PC-9 (cell line): ENCODE measurements at regions not wholly inside any gene's neighbourhood (a gene's known extent, or its start where the extent isn't known, plus 50 kb on each side); places are given as distances from the start of the nearest gene placed in this dataset.

Source experiments
- BruUV-seq: library from RNA; stranded (reverse); fragments of 400-500 nt; replicated peaks from 2 replicates; lab custom pipeline; 2021; lab: Mats Ljungman, UMichigan
- CTCF ChIA-PET: fragments of 300-600 bp; sonication (Branson Sonifier 250); formaldehyde crosslinking; loops from one replicate; lab custom pipeline; 2022; ENCODE audit warnings: antibody characterized with exemption; lab: Charles Lee
- POLR2A ChIA-PET: fragments of 300-600 bp; sonication (Branson Sonifier 250); formaldehyde crosslinking; loops from one replicate; lab custom pipeline; 2022; ENCODE audit warnings: antibody characterized with exemption; ENCODE audit not compliant: unreplicated experiment; lab: Charles Lee
- DNase-seq, 2 experiments: peaks; one replicate each; pipeline versions ENCODE4 v3.0.0 to v3.0.0-alpha.2; 2015 to 2022; ENCODE audit warnings: mixed read lengths in 1 of 2
- H2AFZ ChIP-seq: fragments of 200-600 bp; sonication (generic); 2 replicates; pipeline ENCODE4 v1.8.1; 2017; ENCODE audit warnings: antibody characterized with exemption
- H3F3A ChIP-seq: fragments of 200-600 bp; sonication (generic); 2 replicates; pipeline ENCODE4 v1.8.1; 2017; ENCODE audit warnings: antibody characterized with exemption, mild to moderate bottlenecking, low read depth; ENCODE audit not compliant: insufficient read depth
- H3K27ac ChIP-seq: fragments of 200-600 bp; sonication (generic); 2 replicates; pipeline ENCODE4 v1.6.1; 2016; ENCODE audit warnings: mixed run types
- H3K27me3 ChIP-seq: fragments of 200-600 bp; sonication (generic); 2 replicates; pipeline ENCODE4 v1.6.1; 2016; ENCODE audit warnings: low read depth, mixed run types; ENCODE audit not compliant: insufficient read depth
- H3K36me3 ChIP-seq: fragments of 200-600 bp; sonication (generic); 2 replicates; pipeline ENCODE4 v1.6.1; 2016; ENCODE audit warnings: low read depth, mixed run types
- H3K4me1 ChIP-seq: fragments of 200-600 bp; sonication (generic); replicated peaks from 2 replicates; pipeline ENCODE4 v1.6.1; 2016; ENCODE audit warnings: mixed run types; ENCODE audit not compliant: insufficient read depth
- H3K4me2 ChIP-seq: fragments of 200-600 bp; sonication (generic); 2 replicates; pipeline ENCODE4 v1.6.1; 2017; ENCODE audit warnings: mixed run types
- H3K4me3 ChIP-seq: fragments of 200-600 bp; sonication (generic); 2 replicates; pipeline ENCODE4 v1.6.1; 2016; ENCODE audit warnings: mixed run types
- H3K79me2 ChIP-seq: fragments of 200-600 bp; sonication (generic); 2 replicates; pipeline ENCODE4 v1.6.1; 2017; ENCODE audit warnings: low read depth, mixed run types
- H3K9me2 ChIP-seq: fragments of 200-600 bp; sonication (generic); 2 replicates; pipeline ENCODE4 v1.8.1; 2017; ENCODE audit warnings: mild to moderate bottlenecking; ENCODE audit not compliant: insufficient read depth
- H3K9me3 ChIP-seq: fragments of 200-600 bp; sonication (generic); 2 replicates; pipeline ENCODE4 v1.8.1; 2016; ENCODE audit warnings: low read depth; ENCODE audit not compliant: insufficient read depth
- H4K20me1 ChIP-seq: fragments of 200-600 bp; sonication (generic); 2 replicates; pipeline ENCODE4 v1.8.1; 2017; ENCODE audit not compliant: insufficient read depth
- EZH2 ChIP-seq: fragments of 200-600 bp; sonication (generic); IDR thresholded peaks from 2 replicates; pipeline ENCODE4 v1.8.0; 2017; ENCODE audit warnings: antibody characterized with exemption, low read depth
- intact Hi-C: fragments of 100-400 bp; cut with micrococcal nuclease; formaldehyde crosslinking; loops from one replicate; pipeline ENCODE4 v1.10.0; 2022; ENCODE audit not compliant: unreplicated experiment
- TF ChIP-seq, protein P1 (sequence below): fragments of 200-600 bp; sonication (generic); conservative IDR thresholded peaks from 2 replicates; pipeline ENCODE4 v1.6.1; 2017; ENCODE audit warnings: mixed run types, antibody characterized with exemption, mild to moderate bottlenecking, moderate library complexity

DNA sequence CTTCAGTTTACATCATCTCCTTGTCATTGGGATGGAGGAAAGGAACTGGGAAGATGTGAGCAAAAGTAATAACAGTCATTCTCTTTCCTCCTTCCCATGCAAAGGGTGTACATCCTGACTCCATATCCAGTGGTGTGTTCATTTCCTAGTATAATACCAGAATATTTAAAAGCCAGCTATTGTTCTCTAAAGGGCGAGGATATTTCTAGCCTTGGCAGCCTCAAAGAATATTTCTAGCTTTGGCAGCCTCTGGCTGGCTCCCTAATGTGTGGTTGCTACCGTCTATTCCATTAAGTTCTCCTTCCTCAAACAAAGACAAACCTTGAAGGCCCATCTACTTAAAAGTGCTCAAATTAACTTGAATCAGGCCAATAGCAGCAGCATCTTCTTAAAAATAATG lies 114.0 kb downstream of the FAM76B start:
- no peaks in the 10 kb centered on the region for H4K20me1 ChIP-seq
- no peaks in the 10 kb centered on the region for H3F3A ChIP-seq
- no peak overlapping the region for H3K4me2 ChIP-seq
- H3K4me3 ChIP-seq = no peak overlapping the region
- no peaks in the 10 kb centered on the region for H3K9me3 ChIP-seq
- intact Hi-C loops = no loop called here
- H2AFZ ChIP-seq = no peak overlapping the region
- TF ChIP-seq, protein P1, sequence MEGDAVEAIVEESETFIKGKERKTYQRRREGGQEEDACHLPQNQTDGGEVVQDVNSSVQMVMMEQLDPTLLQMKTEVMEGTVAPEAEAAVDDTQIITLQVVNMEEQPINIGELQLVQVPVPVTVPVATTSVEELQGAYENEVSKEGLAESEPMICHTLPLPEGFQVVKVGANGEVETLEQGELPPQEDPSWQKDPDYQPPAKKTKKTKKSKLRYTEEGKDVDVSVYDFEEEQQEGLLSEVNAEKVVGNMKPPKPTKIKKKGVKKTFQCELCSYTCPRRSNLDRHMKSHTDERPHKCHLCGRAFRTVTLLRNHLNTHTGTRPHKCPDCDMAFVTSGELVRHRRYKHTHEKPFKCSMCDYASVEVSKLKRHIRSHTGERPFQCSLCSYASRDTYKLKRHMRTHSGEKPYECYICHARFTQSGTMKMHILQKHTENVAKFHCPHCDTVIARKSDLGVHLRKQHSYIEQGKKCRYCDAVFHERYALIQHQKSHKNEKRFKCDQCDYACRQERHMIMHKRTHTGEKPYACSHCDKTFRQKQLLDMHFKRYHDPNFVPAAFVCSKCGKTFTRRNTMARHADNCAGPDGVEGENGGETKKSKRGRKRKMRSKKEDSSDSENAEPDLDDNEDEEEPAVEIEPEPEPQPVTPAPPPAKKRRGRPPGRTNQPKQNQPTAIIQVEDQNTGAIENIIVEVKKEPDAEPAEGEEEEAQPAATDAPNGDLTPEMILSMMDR = no peak
- no peak for TF ChIP-seq EZH2
- no peaks in the 10 kb centered on the region for H3K9me2 ChIP-seq
- ChIA-PET POLR2A (interaction anchor here (0.6 kb wide), 1 partner anchor 1113 kb away, joined by 5 read pairs; no protein-coding TSS in a partner anchor), CTCF (no interaction called here)
- H3K79me2 ChIP-seq = no peaks in the 10 kb centered on the region
- BruUV-seq = no TSS peak
- H3K27me3 ChIP-seq = no peaks in the 10 kb centered on the region
- H3K4me1 ChIP-seq = no peaks in the 10 kb centered on the region
- DNase-seq = no peak
- H3K36me3 ChIP-seq = no peaks in the 10 kb centered on the region
- H3K27ac ChIP-seq = no peak overlapping the region

DNA sequence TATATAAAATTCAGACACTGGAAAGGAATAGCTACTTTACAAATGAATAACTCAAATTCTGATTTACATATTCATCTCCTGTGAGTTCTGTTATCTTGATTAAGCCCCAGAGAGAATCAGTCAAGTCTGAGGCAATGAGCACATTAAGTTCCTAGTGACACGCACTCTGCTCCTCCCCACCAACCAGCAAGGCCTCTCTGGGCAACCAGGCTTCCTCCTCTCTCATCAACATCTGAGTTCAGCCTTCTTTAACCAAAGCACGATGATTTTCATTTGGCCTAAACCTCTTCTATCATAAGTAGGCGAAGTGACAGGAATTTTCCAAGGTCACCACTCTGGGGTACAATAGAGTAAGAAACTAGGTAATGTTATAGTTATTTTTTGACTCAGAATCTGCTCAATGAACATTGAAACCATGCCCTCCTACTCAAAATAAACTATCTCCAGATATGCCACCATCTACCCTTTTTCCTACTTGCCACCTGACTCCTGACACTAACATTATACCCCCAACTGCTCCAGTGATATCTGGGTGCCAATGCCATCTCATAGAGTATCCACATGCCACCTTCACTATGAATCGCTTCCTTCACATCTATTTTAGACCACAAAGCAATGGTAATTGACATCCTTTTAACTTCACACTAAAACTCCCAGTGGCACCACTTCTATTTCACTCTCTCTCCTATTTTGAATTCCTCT lies 114.8 kb downstream of the FAM76B start:
- no peak overlapping the region for H3K4me3 ChIP-seq
- H3K4me1 ChIP-seq = no peaks in the 10 kb centered on the region
- H3K4me2 ChIP-seq = no peak overlapping the region
- H3K9me2 ChIP-seq = no peaks in the 10 kb centered on the region
- POLR2A ChIA-PET = no interaction called here
- H3K36me3 ChIP-seq = no peaks in the 10 kb centered on the region
- H3K27ac ChIP-seq = no peak overlapping the region
- DNase-seq = no peak
- TF ChIP-seq EZH2 = no peak
- TF ChIP-seq, protein P1 = no peak
- intact Hi-C loops = no loop called here
- no TSS peak for BruUV-seq
- CTCF ChIA-PET = interaction anchor here (0.6 kb wide), 1 partner anchor 67 kb away, joined by 3 read pairs; no protein-coding TSS in a partner anchor
- no peak overlapping the region for H2AFZ ChIP-seq
- H3K79me2 ChIP-seq = no peaks in the 10 kb centered on the region
- no peaks in the 10 kb centered on the region for H3K9me3 ChIP-seq
- no peaks in the 10 kb centered on the region for H3F3A ChIP-seq
- H3K27me3 ChIP-seq = no peaks in the 10 kb centered on the region
- no peaks in the 10 kb centered on the region for H4K20me1 ChIP-seq

DNA sequence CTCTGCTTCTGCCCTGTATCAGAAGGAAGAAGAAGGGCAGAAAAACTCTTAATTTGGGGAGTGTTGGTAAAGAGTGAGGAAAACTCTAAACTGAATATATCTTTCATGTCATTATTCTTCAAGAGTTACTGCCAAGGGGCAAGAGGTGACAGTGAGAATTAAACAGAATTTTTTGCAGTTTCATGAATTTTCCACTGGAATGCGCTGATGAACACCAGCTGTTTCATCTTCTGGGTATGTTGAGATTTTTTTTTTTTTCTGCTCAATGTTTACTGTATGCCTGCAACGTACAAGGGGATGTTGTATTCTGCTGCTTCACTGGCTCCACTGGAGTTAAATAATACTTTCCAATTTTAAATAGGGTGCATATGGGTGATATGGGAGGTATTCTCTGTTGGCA lies 117.8 kb downstream of the FAM76B start:
- Histone ChIP-seq H3F3A (no peaks in the 10 kb centered on the region), H2AFZ (no peak overlapping the region), H3K4me1 (no peaks in the 10 kb centered on the region), H4K20me1 (no peaks in the 10 kb centered on the region), H3K27ac (no peak overlapping the region), H3K9me2 (no peaks in the 10 kb centered on the region), H3K9me3 (no peaks in the 10 kb centered on the region), H3K4me3 (no peak overlapping the region), H3K36me3 (no peaks in the 10 kb centered on the region), H3K27me3 (no peaks in the 10 kb centered on the region), H3K4me2 (no peak overlapping the region), H3K79me2 (no peaks in the 10 kb centered on the region)
- no peak for DNase-seq
- POLR2A ChIA-PET = interaction anchor here (0.6 kb wide), 1 partner anchor 12 kb away, joined by 4 read pairs; no protein-coding TSS in a partner anchor
- BruUV-seq = no TSS peak
- TF ChIP-seq EZH2 = no peak
- TF ChIP-seq, protein P1 = no peak
- intact Hi-C loops = no loop called here
- CTCF ChIA-PET = no interaction called here
